LNCAP (cell line): ENCODE measurements at regions not wholly inside any gene's neighbourhood (a gene's known extent, or its start where the extent isn't known, plus 50 kb on each side); places are given as distances from the start of the nearest gene placed in this dataset.

Experiments used
- TF ChIP-seq, protein P1 (sequence below): fragments of 450-650 bp; IDR thresholded peaks from 2 replicates; pipeline ENCODE4 v1.5.1; 2017; ENCODE audit warnings: mild to moderate bottlenecking

DNA sequence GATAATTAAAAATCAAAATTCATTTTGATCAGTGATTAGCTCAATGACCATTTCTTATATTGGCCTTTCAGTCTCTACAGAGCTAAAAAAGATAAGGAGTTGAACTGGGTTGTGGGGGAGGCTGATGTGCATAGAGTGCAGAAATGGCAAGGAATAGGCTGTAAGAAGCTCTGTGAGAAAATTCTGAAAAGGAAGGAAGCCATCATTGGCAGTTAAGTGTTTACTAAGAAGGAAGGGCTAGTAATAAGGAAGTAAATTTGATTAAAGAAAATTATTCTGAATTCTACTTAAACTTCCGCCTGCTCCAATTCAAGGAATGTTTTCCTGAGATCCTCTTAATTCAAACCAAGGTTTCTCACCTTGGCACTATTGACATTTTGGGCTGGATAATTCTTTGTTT, 187.5 kb downstream of the MZT1 start:
- TF ChIP-seq, protein P1, sequence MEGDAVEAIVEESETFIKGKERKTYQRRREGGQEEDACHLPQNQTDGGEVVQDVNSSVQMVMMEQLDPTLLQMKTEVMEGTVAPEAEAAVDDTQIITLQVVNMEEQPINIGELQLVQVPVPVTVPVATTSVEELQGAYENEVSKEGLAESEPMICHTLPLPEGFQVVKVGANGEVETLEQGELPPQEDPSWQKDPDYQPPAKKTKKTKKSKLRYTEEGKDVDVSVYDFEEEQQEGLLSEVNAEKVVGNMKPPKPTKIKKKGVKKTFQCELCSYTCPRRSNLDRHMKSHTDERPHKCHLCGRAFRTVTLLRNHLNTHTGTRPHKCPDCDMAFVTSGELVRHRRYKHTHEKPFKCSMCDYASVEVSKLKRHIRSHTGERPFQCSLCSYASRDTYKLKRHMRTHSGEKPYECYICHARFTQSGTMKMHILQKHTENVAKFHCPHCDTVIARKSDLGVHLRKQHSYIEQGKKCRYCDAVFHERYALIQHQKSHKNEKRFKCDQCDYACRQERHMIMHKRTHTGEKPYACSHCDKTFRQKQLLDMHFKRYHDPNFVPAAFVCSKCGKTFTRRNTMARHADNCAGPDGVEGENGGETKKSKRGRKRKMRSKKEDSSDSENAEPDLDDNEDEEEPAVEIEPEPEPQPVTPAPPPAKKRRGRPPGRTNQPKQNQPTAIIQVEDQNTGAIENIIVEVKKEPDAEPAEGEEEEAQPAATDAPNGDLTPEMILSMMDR, result no peak

GRCh38 chr13:72537782-72538181, 189.6 kb downstream of the MZT1 start:
- TF ChIP-seq, protein P1, result no peak

GRCh38 chr13:72537395-72537780, 190.0 kb downstream of the MZT1 start:
- TF ChIP-seq, protein P1, result no peak

DNA sequence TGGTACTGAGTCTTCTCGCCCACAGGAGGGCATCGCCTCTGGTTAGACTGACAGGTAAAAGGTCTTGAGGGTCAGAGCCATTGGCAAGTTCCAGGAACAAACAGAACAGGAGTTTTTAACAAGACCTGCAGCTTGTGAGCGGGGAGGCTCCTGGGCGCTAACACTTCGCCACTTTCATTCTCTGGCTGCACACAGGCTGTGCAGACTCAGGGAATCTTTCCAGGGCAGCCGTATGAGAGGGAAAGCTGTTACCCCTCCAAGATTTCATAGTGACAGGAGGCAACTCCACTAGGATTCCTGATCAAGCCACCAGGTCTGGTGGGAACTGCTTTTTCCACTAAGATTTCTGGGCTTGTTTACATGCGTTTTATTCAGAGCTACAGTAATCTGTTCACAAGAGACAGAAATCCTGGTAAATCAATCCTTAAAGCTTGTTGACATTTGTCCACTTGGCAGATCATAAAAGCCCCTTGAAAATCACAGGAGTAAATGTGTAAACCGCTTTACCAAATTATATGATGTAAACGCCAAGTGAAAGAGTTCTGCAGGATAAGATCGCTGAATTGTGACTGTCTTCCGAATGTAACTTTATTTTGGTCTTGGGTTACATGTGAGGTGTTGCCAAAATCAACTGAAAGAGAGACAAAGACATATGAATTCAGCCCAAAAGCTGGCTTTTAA, 190.6 kb downstream of the MZT1 start:
- TF ChIP-seq, protein P1, result no peak

GRCh38 chr13:72534951-72535640, 192.3 kb downstream of the MZT1 start:
- TF ChIP-seq, protein P1, result no peak

GRCh38 chr13:72530471-72530870, 197.0 kb downstream of the MZT1 start:
- TF ChIP-seq, protein P1, result no peak

DNA sequence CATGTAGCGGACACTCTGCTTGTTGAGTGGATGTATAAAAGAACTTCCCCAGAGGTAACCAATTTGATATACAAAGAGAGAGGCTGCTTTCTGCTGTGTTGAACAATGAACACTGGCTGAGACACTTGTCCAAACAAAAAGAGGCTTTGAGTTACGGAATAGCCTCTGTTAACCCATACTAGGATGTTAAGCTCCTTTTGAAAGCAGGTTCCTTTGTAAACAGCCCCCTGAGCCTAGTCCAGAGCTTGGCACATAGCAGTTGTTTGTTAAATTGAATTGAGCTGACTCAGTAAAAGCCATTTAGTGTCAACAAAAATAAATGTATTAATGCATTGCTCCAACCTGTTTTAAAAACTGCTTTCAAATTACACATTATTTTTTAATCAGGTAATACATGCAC, 200.1 kb downstream of the MZT1 start:
- TF ChIP-seq, protein P1, result no peak
